Spleen (tissue), 7 donors: ENCODE measurements at regions not wholly inside any gene's neighbourhood (a gene's known extent, or its start where the extent isn't known, plus 50 kb on each side); places are given as distances from the start of the nearest gene placed in this dataset.

ENCODE experiments used
- POLR2A ChIP-seq, 3 donors: fragments of 450-650 bp; IDR thresholded peaks; one replicate each; pipeline ENCODE4 v1.5.1; 2017; ENCODE audit warnings: antibody characterized with exemption in 3 of 3, mild to moderate bottlenecking in 1 of 3
- POLR2AphosphoS5 ChIP-seq, 3 donors: sonication (generic); formaldehyde crosslinking; IDR thresholded peaks; one replicate each; pipeline ENCODE4 v1.5.1; 2017; ENCODE audit warnings: antibody characterized with exemption in 3 of 3
- TF ChIP-seq, protein P1 (sequence below), 11 experiments: fragments of 200-600 bp in 7 of 11; fragments of 450-650 bp in 4 of 11; sonication (generic) in 4 of 11; IDR thresholded peaks in 8 of 11; conservative IDR thresholded peaks in 3 of 11; 1 replicate in 7 of 11; 2 replicates in 4 of 11; pipeline versions ENCODE4 v1.4.0 to v1.8.0; 2016 to 2021; ENCODE audit warnings: antibody characterized with exemption in 11 of 11, inconsistent platforms in 4 of 11, mild to moderate bottlenecking in 1 of 11
- donor health status: DM: no; HTN: no; CAD: no; lungs with moderate emphysema.
- donor health status: DM: no; HTN: no; CAD: no.
- donor health status: DM: no; HTN: no; CAD: no.

DNA sequence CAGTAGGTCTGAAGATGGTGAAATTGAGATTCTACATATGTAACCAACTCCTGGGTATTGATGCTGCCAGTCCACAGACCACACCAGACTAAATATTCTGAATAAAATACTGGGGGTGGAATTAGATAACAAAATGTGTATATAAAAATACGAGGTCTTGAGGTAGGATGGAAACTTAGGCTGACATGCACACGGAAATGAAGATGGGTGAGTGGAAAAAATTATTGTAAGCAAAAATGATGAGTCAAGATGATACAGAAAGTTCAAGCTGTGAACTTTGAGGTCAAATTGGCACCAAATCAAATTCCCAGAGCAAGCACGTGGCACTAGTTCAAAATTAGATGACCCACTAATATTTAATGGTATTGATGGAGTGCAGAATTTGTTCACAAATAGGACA, 713.4 kb upstream of the ACO1 start:
- TF ChIP-seq, protein P1, sequence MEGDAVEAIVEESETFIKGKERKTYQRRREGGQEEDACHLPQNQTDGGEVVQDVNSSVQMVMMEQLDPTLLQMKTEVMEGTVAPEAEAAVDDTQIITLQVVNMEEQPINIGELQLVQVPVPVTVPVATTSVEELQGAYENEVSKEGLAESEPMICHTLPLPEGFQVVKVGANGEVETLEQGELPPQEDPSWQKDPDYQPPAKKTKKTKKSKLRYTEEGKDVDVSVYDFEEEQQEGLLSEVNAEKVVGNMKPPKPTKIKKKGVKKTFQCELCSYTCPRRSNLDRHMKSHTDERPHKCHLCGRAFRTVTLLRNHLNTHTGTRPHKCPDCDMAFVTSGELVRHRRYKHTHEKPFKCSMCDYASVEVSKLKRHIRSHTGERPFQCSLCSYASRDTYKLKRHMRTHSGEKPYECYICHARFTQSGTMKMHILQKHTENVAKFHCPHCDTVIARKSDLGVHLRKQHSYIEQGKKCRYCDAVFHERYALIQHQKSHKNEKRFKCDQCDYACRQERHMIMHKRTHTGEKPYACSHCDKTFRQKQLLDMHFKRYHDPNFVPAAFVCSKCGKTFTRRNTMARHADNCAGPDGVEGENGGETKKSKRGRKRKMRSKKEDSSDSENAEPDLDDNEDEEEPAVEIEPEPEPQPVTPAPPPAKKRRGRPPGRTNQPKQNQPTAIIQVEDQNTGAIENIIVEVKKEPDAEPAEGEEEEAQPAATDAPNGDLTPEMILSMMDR (IDR thresholded peaks at IDR 0.05 in 8 of 11, conservative IDR thresholded peaks at IDR 0.05 in 3 of 11) = no peak
- no peak for TF ChIP-seq POLR2A (IDR thresholded peaks at IDR 0.05)
- TF ChIP-seq POLR2AphosphoS5 (IDR thresholded peaks at IDR 0.05) = no peak
